Stimulated activated CD4-positive, alpha-beta T cell treated with anti-CD3 and anti-CD28 coated beads, TNF-alpha, amount 100 ng/mL, for 4 hours (primary cell): ENCODE measurements at regions not wholly inside any gene's neighbourhood (a gene's known extent, or its start where the extent isn't known, plus 50 kb on each side); places are given as distances from the start of the nearest gene placed in this dataset.

Experiments
- DNase-seq, 3 experiments: peaks; one replicate each; pipeline ENCODE4 v3.0.0-alpha.2; 2020; ENCODE audit warnings: low read depth in 3 of 3

DNA sequence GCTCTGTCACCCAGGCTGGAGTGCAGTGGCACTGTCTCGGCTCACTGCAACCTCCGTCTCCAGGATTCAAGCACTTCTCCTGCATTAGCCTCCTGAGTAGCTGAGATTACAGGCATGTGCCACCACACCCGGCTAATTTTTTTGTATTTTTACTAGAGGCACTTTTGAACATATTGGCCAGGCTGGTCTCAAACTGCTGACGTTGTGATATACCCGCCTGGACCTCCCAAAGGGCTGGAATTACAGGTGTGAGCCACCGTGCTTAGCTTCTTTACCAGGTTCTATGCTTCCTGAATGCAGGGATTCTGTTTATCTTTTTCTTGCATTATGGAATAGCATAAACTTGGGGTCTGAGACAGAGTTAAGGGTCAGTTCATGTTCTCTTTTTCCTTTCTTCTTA is 317.9 kb upstream of the RBFOX1 start:
- DNase-seq, result no peak

DNA sequence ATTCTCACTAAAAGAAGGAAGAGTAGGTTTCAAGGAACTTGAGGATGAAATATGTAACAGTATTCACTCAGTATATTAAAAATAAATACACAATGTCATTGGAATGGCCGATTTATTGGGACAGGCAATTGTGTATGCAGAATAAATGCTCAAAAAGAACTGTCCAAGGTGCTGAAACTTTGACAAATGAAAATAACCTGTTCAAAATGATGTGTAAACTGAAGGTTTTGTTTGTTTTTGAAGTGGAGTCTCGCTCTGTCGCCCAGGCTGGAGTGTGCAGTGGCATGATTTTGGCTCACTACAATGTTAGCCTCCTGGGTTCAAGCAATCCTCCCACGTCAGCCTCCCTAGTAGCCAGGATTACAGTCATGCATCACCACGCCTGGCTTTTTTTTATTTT is 318.7 kb upstream of the RBFOX1 start:
- DNase-seq, result no peak

DNA sequence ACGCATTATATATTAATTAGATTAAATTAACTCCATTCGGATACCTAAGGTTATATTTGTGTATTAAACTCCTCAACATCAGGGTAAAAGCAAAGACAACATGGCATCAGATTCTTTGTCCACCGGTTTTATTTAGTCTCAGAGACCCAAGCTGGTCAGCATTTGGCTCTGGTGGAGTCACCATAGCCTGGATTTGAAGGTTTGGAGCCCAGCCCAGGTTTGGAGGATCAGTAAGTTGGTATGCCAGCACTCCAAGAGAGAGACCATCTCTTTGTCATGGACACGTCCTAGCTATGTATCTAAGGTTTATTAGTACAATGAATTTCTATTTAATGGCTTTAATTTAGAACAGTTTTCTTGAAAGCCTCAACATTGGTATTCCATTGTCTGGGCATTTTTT is 328.4 kb upstream of the RBFOX1 start:
- DNase-seq, result no peak

- no peak for DNase-seq
Observed at GRCh38 chr16:6993544-6993943, 339.1 kb upstream of the RBFOX1 start.

DNA sequence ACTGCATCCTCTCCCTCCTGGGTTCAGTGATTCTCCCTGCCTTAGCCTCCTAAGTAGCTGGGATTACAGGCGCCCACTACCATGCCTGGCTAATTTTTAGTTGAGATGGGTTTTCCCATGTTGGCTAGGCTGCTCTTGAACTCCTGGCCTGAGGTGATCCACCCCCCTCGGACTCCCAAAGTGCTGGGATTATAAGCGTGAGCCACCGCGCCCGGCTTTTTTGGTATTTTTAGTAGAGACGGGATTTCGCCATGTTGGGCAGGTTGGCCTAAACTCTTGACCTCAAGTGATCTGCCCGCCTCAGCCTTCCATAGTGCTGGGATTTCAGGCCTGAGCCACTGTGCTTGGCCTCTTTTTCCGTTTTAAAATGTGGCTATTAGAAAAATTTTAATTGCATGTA is 343.8 kb upstream of the RBFOX1 start:
- no peak for DNase-seq

- DNase-seq, result no peak
Observed at GRCh38 chr16:6977916-6978315, 354.7 kb upstream of the RBFOX1 start.

DNA sequence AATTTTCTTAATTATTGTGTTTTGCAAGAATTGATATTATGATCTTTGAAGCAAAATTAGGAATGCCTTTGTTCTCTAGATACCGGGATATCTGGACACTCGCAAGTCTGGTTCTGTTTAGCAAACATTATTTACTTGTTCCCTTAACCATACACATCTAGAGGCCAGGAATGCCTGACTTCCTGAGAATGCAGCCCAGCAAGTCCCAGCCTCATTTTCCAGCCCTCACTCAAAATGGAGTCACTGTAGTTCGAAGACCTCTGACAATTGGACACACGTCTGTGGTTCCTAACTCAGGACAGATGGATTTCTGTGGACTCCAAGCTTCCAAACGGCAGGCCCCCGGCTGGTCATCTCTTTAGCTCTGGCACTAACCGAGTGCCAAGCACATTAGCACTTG is 355.4 kb upstream of the RBFOX1 start:
- no peak for DNase-seq

DNA sequence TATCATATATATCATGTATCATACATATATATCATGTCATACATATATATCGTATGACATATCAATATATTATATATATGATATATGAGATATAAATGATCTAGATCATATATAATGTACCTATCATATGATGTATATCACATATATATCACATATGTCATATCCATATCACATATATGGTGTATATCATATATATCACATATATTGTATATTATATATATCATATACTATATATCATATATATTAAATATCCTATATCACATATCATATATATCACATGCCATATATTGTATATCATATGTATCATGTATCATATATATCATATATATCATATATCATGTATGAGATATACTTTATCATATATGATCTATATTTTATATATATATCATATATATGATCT is 355.9 kb upstream of the RBFOX1 start:
- no peak for DNase-seq

DNA sequence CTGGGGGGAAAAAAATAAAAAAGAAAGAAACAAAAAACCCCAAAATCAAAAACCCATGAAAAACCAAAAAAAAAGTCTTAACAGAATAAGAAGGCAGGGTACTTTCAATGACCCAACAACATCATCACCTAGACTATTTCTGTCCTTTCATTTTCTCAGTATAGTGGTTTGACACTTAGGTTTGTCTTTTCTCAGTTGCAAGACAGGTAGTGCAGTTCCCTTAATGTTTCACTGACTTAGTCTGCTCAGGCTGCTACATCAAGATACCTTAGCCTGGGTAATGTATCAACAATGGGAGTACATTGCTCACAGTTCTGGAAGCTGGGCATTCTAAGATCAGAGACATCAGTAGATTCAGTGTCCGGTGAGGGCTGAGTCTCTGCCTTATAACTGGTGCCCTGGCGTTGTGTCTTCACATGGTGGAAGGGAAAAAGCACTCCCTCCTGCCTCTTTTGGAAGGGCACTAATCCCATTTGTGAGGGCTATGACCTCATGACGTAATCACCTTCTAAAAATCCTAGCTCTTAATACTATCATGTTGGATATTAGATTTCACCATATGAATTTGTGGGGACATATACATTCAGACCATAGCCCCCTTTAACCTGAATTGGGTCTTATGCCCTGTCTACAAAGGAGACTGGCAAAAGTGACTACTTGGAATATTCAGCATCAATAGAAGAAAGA is 362.3 kb upstream of the RBFOX1 start:
- no peak for DNase-seq

- DNase-seq, result no peak
Observed at GRCh38 chr16:6969594-6969993, 363.1 kb upstream of the RBFOX1 start.

DNA sequence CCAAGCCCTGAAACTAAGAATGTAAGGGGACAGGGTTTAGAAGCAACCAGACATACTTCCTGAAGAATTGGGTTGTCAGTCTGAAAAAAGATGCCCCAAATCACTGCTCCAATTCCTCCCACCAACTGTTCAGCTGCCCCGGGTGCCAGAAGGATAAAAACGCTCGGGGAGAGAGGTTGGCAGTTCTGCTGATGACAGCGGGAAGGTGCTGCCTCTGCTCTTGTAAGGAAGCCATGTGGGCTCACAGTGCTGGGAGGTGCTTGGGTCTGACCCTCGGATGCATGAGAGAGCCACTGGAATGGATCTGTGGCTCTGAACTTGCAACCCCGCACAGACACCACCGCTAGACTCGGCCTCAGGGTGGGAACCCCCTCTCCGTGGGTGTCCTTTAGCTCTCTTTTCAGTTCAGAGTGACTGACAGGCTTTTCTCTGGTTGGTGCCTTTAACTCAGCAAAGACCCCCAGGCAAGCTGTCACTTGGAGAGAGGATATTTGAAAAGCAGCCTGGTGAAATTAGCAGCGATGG is 364.8 kb upstream of the RBFOX1 start:
- no peak for DNase-seq

GRCh38 chr16:6966925-6967324 is 365.7 kb upstream of the RBFOX1 start:
- DNase-seq, result no peak

DNA sequence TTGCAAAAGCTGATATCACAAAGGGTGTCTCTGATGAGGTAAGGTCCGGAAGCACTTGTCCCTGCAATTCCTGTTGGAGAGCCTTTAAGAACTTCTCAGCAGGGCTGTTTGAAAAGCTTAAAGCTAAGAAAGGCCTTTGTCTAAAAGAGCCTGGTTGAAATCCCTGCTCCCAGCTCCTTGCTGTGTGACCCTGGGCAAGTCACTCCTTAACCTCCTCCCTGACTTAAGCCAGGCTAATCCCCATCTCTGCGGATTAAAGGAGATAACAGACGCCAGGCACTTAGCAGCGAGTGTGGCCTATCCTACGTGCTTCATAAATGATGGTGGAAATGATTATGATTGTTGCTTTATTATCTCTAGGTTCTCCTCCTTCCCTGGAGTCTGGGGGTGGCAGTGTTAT is 368.0 kb upstream of the RBFOX1 start:
- DNase-seq, result no peak

DNA sequence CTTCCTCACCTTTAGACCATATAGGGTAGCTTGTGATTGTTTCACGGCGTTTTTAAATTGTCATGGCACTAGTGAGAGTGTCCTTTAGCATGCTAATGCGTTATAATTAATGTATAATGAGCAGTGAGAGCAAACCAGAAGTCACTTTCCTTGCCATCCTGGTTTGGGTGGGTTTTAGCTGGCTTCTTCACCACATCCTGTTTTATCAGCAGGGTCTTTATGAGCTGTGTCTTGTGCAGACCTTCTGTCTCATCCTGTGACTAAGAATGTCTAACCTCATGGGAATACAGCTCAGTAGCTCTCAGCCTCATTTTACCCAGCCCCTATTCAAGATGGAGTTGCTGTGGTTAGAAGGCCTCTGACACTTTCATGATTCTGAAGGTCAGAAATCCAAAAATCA is 370.9 kb upstream of the RBFOX1 start:
- no peak for DNase-seq

- no peak for DNase-seq
Observed at GRCh38 chr16:6958184-6958583, 374.5 kb upstream of the RBFOX1 start.

- no peak for DNase-seq
Observed at GRCh38 chr16:6957681-6958080, 375.0 kb upstream of the RBFOX1 start.

- DNase-seq, result no peak
Observed at GRCh38 chr16:6956511-6956910, 376.1 kb upstream of the RBFOX1 start.

- no peak for DNase-seq
Observed at GRCh38 chr16:6955303-6955702, 377.3 kb upstream of the RBFOX1 start.

DNA sequence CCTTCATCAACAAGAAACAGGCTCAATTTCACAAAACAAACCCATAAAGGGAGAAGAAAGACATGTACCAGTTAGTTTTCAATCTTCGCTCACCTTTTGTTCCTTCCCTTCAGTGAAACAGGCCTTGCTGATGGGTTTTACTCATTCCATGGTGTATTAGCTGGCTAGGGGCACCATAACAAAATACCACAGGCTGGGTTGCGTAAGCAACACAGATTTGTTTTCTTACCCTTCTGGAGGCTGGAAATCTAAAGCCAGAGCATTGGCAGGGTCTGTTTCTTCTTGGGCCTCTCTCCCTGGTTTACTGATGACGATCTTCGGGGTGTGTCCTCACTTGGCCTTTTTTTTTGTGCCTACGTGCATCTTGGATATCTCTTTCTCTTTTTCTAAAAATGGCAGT is 383.4 kb upstream of the RBFOX1 start:
- no peak for DNase-seq

- DNase-seq, result no peak
Observed at GRCh38 chr16:6947291-6947690, 385.4 kb upstream of the RBFOX1 start.

DNA sequence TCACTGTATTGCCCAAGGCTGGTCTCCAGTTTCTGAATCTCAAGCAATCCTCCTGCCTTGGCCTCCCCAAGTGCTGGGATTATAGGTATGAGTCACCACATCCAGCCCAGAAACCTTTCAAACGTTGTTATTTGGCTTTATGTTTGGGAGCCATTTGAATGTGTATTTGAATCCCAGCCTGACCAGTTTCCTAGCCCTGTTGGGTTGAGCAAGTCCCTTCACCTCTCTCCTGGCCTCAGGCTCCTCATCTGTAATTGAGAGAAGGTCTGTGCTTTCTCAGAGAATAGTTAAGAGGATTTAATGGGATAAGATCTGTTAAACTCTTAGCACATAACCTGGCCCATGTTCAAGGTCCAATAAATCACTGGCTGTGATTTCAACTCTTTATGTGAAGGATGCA is 385.8 kb upstream of the RBFOX1 start:
- DNase-seq, result no peak

DNA sequence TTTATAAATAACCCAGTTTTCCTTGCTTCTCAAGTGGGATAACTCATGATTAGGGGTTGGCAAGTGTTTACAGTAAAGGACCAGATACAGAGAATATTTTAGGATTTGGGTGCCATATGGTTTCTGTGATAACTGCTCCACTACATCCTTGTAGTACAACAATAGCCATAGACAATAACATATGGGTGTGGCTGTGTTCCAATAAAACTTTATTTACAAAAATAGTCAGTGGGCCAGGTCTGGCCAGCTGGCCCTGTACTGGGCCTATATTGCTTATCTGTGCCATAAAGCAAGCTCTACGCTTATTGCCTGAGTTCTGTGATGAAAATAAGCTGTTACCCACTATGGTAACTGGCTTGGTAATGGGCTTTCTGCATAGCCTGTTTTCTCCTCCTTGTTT is 386.5 kb upstream of the RBFOX1 start:
- no peak for DNase-seq

- no peak for DNase-seq
Observed at GRCh38 chr16:6940968-6941367, 391.7 kb upstream of the RBFOX1 start.

- no peak for DNase-seq
Observed at GRCh38 chr16:6937641-6938040, 395.0 kb upstream of the RBFOX1 start.
